Inferior parietal cortex (tissue), 1 donor: ENCODE measurements at regions not wholly inside any gene's neighbourhood (a gene's known extent, or its start where the extent isn't known, plus 50 kb on each side); places are given as distances from the start of the nearest gene placed in this dataset.

Experiments
- DNase-seq: peaks from one replicate; pipeline ENCODE4 v3.0.0-alpha.2; 2016; ENCODE audit errors: extremely low spot score

- DNase-seq = no peak
These were observed 79.6 kb upstream of the UQCRFS1 start for GRCh38 chr19:29292562-29292961.

GRCh38 chr19:29293292-29293691, 80.3 kb upstream of the UQCRFS1 start:
- DNase-seq = no peak

GRCh38 chr19:29293736-29294342, 80.9 kb upstream of the UQCRFS1 start:
- no peak for DNase-seq

GRCh38 chr19:29294343-29294811, 81.4 kb upstream of the UQCRFS1 start:
- no peak for DNase-seq

- DNase-seq = no peak
These were observed 82.3 kb upstream of the UQCRFS1 start for GRCh38 chr19:29295285-29295684.

GRCh38 chr19:29297381-29297780, 84.4 kb upstream of the UQCRFS1 start:
- DNase-seq = no peak

- DNase-seq = no peak
These were observed 86.7 kb upstream of the UQCRFS1 start for GRCh38 chr19:29299416-29300380.

- no peak for DNase-seq
These were observed 89.3 kb upstream of the UQCRFS1 start for GRCh38 chr19:29302002-29302928.

GRCh38 chr19:29303069-29303718, 90.2 kb upstream of the UQCRFS1 start:
- DNase-seq = no peak

- DNase-seq = no peak
These were observed 90.8 kb upstream of the UQCRFS1 start for GRCh38 chr19:29303719-29304090.

- no peak for DNase-seq
These were observed 92.3 kb upstream of the UQCRFS1 start for GRCh38 chr19:29305268-29305667.

- no peak for DNase-seq
These were observed 96.1 kb upstream of the UQCRFS1 start for GRCh38 chr19:29308977-29309590.

GRCh38 chr19:29309637-29310036, 96.7 kb upstream of the UQCRFS1 start:
- DNase-seq = no peak

- no peak for DNase-seq
These were observed 98.3 kb upstream of the UQCRFS1 start for GRCh38 chr19:29311191-29311790.

- no peak for DNase-seq
These were observed 102.7 kb upstream of the UQCRFS1 start for GRCh38 chr19:29315556-29316190.

GRCh38 chr19:29318581-29318980, 105.6 kb upstream of the UQCRFS1 start:
- DNase-seq = no peak

- peak; percentile 43 for DNase-seq
These were observed 107.1 kb upstream of the UQCRFS1 start for GRCh38 chr19:29320086-29320485.

GRCh38 chr19:29320618-29321017, 107.7 kb upstream of the UQCRFS1 start:
- DNase-seq = peak; percentile 26

- DNase-seq = no peak
These were observed 108.2 kb upstream of the UQCRFS1 start for GRCh38 chr19:29321116-29321515.

GRCh38 chr19:29323021-29323430, 110.1 kb upstream of the UQCRFS1 start:
- no peak for DNase-seq
